Globus pallidus (tissue), 1 donor: ENCODE measurements at regions not wholly inside any gene's neighbourhood (a gene's known extent, or its start where the extent isn't known, plus 50 kb on each side); places are given as distances from the start of the nearest gene placed in this dataset.

ENCODE experiments used
- DNase-seq: peaks from one replicate; pipeline ENCODE4 v3.0.0-alpha.2; 2015; ENCODE audit warnings: low spot score

DNA sequence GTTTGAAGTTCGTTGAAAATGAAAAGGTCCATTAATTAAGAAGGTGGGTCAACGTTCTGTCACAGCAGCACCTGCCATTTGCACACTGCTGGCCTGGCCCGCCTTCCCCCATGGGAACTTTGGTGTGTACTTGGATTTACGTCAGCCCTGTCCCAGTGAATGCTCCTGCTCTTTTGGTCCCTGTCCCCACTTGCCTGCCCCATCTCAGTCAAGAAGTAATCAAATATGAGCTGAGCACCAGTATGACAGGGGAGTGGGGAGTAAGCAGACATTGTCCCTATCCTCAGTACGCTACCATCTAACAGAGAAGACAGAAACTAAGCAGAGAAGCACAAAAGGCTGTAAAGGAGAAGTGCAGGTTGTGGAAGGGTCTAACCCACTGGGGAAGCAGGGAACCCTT is 65.1 kb downstream of the SLC4A3 start:
- DNase-seq: no peak

DNA sequence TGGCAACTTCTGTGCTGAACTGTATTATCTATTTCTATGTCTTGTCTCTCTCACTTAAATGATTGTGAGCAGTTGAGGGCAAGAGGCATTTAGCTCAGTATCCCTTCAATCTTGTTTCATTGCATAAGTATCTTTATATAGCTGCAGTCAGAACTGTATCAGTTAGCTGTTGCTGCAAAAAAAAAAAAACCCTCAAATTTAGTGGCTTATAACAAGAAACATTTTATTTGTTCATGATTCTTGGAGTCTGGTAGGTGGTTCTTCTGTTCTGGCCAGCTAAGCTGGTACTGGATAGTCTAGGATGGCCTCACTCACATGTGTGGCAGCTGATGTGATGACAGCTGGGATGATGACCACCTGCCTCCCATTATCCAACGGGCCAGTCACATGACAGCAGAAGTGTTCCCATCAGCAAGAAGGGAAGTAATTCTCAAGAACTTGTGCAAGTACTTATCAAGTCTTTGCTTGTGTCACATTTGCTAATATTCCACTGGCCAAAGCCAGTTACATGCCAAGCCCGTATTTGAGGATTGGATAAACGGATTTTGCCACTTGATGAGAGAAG is 67.8 kb downstream of the SLC4A3 start:
- no peak for DNase-seq

DNA sequence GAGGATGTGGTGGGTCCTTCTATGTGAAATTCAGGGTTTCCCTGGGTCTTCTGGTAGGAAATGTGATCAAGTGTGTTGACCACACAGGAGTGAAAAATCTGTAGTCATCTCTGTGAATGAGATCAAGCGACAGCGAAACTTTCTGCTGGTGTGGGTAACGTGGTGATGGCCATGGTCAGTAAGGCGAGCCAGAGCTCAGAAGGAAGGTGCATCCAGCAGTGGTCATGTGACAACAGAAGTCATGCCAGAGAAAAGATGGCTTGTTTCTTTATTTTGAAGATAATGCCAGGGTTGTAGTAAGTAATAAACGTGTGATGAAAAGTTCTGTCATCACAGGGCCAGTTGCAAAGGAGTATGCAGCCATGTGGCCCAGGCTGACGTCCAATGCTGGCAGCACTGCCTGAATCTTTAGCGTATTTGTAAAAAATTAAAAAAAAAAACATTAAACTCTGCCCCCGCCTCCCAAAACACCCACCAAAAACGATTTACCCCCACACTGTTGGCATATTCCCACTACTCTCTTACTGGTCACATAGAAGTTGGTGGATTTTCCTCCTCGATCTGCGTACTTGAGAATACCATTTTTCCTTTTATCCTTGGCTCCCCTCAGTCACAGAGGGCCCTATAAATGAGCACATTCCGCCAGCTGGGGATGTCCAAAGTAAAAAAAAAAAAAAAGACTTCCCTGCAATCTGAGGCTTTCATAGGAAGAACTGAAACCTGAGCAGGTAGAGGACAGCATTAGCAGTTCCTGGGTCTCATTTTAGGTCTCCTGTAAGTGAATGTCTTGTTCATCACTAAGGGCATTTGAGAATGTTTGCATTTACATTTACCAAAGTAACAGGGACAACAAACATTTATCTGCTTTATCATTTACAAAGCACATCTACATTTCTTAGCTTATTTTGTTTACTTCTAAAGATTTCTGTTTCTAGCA is 70.6 kb downstream of the SLC4A3 start:
- DNase-seq: no peak

DNA sequence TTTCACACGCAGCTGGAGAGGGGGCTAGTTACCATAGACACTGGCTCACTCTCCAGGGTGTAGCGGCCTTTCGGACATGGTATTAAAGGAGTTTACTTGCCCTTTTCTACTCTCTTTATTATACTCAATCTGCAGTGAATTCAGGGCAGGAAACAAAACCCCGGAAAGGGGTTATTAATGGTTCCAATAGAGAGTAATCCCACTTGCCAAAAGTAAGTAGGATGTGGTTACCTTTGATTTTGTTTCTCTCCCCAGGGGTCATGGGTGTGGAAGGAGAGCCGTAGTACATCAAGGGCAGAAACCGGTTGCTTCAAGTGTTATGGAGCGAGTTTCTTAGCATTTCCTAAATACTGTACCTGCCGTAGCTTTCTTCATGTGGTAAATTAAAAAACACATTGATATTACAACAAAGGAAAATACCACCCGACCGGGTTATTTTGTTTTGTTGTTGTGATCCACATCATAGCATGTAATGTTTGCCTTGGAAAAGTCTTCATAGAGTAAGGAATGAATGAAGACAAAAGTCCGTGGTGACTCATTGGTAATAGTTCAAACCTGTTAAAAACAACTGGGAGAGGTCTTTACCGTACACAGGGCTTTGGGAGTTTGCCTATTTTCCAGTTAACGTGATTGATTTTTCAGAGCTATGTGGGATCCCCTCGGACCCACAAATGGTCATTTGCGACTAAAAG is 71.5 kb downstream of the SLC4A3 start:
- DNase-seq: no peak

DNA sequence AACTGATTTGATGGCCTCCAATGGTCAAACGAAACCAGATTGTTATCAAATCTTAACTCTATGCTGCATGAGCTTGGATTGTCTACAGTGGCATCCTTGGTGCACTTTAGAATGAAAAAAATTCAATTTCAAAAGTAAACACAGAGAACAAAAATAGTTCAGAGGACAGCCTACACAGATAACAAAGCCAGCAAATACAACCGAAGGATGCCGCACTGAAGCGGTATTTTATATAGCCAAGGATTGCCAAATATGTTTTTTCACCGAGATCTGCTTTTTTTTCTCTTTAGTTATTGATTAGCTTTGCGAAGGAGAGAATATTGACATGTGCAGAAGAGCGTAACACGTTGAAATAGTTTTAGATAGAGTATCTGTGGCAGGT is 72.0 kb downstream of the SLC4A3 start:
- DNase-seq: no peak

DNA sequence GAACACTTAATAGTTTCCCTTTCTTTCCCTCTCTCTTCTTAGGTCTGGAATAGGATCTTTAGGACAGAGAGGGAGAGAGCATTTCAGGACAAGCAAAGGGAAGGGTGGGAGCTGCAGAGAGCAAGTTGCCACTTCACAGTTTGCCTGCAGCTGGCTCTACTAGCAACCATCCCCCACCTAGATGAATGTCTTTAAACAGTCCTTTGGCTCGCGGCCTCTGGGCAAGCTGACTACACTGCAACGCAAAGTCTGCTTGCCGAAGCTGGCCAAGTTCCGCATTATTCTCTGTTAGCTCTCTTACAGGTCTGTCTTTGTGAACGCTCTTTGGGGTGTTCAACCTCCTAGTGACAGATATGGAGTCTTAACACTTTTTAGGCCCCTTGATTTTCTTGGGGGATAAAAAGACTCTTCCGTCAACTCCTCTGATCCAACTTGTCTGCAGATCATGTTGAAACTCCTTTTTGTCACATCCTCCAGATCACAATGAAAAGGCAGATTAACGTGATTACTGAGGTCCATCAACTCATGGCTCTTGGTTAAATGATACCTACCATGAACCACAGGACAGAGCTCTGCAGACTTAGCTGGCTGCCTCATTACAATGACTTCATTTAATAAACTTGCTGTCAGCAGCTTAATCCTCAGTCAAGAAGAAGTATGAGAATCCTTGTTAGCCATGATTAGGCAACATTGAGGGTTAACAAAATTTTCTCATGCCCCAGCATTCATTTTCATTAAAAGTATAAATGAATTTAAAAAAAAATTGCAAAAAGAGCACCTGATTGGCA is 74.6 kb downstream of the SLC4A3 start:
- peak; percentile 10 for DNase-seq

DNA sequence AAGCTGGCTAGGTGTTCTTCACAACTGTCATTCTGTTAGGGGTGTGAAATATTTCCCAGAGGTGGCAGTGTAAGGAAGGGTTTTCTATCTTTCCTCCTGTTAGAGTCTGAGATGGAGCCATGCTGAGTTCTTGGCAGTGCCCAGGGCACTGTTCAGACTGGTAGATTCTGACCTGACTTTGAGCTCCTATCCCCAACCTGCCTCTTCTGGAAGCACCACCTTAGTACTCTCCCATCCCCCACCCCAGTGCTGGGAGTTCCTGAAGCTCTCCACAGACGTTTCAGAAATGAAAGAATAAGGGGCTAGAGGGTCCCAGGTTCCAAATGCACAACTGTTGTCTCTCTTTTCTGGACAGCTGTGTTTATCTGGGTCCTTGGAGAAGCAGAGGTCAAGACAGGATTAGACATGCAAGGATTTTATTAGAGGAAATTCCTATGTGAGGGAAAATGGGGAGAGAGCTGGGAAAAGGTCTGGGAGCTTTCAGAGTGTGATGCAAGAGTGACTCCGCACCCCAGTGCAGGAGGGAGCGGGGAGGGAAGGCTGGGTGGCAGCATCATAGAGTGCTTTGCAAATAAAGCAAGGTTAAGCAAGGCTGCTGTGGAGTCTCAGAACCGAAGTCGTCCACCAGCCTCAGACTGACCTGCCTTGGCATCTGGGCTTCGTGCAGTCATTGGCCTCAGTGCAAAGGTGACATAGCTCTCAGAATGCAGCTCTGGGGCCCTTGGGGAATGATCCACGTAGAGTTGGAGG is 75.5 kb downstream of the SLC4A3 start:
- no peak for DNase-seq

DNA sequence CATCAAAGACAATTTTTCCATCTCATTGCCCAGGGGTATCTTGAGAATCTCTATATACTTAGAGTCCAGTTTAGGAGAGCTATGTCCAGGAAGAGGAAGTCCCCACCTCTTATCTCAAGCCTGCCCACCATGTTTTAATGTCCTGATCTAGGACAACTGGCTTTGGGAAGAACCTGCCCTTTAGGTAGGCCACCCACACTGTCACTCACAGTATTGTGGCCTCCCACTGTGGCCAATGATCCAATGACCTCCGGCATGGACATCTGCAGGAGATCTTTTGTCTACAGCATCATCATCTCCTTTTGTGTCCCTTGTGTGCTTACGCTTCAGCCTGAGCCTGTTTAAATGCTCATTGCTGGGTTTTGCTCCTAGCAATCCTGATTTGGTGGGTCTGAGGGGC is 77.4 kb downstream of the SLC4A3 start:
- DNase-seq: no peak

DNA sequence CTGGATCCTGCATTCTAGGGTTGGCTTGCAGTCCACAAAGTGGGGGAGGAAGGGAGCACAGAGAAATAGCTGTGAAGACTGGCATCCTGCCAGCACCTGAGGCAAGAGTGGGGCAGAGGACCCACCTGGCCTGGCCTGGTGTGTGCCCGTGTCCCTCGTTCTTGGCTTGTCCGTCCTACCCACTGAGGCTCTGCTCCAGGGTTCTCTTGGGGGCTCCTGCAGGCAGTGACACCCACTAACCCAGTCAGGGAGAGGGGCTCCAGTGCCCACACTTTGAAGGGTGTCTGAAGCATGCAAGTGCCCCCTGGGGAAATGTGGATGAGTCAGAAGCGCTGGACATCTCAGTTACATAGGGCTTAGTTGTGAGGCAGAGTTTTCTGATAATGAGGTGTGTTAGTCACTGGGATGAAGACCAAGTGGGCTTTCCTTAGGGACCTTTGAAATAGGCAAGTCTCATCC is 79.4 kb downstream of the SLC4A3 start:
- no peak for DNase-seq

DNA sequence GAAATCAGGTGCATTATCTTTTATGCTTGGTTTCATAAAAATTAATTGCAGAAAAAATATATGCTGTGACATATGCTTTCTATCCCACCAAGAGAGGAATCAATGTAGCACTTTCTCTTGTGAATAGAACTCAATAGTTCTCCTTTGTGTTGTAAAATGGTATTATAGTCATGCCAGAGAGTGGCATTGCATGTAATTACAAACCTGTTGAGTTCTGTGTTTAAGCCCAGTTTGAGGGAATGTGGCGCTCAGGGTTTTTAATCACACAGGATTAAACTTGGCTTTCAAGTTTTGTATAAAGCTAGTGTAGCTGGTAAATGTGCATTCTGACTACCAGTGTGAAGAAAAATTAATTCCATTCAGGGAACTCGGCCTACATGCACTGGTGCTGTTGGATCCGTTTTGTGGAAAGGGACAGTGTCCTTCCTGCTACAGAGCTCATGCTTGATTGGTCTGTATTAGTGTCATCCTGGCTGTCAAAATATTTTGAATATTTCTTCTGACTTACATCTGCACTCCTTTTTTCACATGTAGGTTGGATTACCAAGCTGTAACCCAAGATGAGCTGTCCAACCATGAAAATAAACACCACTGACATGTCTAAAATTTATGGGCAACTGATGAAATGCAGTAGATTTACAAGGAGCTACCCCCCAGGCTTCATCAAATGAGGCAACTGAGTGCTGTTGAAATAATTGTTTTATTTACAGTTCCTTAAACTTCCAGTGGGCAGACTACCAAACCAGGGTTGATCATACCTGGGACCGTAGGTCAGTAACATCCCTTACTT is 80.3 kb downstream of the SLC4A3 start:
- DNase-seq: no peak

DNA sequence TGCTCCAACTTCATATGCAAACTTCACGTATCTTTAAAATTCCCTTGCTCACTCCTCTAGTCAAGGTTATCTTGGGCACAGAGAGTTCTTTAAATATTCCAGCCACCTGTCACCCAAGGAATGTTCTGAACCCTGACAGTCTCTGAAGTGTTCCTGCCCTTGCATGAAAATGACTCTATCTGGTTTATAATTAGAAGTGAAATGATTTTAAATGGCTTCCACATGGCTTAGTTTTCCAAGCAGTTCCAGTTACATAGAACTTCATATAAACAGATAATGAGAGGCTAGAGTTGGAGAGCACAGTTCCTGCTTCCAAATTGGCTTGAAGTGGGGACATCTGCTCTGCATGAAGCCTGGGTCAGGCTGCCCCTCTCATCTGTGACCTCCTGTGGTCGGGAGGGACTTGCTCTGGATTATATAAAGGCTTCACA is 81.9 kb downstream of the SLC4A3 start:
- no peak for DNase-seq

DNA sequence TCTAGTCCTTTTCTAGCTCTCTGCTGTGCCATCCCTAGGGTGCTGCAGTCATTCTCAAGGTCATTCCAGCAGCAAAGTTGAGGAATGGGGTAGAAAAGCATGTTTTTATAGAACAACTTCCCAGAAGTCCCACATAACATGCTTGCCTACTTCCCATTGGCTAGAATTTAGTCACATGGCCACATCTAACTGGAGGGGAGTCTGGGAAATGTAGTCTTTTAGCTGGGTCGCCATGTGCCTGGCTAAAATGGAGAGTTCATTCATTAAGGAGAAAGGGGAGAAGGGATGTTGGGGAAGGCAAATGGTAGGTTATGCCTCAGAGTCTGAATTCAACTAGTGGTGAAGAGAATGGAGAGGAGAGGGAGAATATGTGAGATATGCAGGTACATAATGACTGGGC is 85.7 kb downstream of the SLC4A3 start:
- DNase-seq: no peak

DNA sequence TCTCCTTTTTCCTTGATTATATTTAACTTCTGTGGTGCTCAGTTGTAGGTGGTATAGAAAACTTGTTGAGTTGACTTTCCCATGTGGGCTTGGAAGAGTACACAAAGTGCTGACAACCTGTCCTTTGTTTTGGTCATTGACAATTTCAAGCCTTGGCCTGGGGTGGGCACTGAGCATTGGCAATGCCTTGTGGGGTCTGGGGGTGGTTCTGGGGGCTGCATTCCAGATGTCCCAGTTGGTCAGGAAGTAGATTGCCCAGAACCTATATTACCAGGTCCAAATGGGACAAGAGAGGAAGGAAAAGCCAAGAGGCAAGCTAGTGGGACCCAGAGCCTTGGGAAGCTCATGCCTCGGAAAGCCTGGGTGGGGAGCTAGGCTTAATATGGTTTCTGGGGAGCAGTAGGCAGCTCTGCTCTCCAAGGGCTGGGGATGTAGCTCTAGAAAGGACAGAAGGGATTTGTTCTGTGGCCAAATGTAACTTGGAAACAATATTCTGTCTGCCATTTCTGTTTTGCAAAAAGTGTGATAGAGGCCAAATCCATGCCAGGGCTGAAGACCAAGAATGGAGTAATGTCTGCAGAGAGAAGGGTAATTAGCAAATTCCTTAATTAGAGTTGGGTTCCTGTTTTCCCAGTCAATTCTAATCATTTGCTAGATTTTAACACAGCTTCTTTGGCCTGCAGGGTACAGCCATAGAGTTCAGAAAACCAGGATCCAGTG is 87.4 kb downstream of the SLC4A3 start:
- no peak for DNase-seq

DNA sequence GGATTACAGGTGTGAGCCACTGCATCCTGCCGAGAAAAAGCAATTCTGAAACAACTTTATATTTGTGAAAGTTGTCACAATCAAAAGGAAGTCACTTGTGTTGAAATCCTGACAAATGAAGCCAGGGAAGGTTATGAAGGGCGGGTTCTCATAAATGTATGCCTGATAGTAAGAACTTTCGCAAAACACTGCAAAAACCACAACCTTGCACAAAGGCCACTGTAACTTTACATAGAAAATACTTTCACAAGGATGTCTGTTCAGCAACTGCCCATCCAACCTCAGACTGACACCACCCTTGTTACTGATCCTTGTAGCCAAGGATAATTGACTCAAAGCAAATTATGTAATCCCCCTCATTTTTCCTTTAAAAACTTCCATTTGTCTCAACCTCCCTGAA is 90.6 kb downstream of the SLC4A3 start:
- no peak for DNase-seq

DNA sequence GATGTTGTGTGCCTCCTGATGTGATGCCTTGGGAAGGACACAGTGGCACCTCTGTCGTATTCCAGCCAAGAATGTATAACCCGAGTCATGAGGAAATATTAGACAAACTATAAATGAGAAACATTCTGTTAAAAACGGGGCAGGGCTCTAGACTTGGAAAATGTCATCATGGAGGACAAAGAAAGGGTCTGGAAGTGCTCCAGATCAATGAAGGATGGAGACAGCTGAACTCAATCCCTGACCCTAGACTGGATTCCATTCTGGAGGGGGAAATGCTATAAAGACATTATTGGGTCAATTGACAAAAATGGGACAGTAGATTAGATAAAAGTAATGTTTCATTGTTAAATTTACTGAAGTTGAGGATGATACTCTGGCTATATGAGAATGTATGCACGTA is 92.1 kb downstream of the SLC4A3 start:
- no peak for DNase-seq

DNA sequence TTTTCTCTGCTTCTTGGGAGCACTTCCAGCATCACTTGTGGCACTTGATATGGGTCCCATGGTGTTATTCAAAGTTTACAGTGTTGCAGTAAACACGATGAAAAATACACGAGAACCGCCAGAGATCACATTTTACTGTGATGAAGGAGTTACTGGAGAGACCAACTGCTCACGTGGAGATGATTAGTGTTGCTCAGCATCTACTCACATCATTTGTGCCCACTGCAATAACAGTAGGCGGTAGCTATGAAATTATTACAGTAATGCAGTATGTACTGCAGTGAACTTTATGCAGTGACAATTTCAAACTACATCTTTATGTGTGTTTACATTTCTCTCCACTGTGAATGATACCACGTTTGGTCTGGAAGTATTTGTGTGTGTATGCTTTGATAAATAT is 93.5 kb downstream of the SLC4A3 start:
- no peak for DNase-seq

DNA sequence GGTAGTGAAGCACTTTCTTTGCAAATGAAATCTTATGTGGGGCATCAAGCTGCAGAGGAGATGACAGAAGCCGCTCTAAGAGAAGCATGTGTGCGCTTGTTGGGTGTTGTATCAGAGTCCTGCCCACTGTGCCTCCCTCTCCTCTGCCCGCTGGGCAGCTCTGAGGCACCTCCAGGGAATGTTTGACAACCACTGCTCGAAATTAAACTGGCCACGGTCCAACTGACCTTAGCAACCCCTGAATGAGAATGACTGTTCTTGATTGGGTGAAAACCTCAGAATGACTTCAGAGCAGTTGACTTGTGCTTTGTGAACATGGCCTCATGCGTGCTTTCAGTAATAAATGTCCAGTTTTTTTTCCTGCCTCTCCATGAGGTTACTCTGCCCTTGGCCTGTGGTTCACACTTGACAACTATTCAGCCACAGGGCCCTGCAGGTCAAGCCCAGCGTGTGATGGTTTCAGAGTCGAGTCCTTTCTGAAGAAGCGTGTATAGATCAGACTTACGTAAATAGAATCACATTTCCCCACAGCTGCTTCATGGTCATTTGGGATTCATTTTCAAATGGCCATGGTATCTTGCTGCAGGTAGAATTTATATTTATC is 94.9 kb downstream of the SLC4A3 start:
- no peak for DNase-seq

DNA sequence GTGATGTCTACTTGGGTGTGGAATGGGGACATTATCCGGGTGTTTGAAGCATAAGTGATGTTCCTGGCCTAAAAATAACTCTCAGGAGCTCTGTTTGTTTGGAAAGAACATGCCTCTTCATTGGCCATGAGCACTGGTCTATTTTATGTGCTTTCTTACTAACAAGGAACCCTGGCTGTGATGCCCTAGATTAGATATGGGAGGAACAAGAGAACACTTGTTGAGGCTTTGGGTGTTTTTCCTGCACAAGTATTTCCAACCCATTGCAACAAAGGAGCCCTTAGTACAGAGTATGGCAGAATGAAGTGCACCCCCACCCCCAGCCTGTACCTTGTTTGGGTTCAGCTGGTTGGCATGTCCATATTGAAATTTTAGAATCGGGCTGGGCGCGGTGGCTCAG is 95.9 kb downstream of the SLC4A3 start:
- DNase-seq: no peak

DNA sequence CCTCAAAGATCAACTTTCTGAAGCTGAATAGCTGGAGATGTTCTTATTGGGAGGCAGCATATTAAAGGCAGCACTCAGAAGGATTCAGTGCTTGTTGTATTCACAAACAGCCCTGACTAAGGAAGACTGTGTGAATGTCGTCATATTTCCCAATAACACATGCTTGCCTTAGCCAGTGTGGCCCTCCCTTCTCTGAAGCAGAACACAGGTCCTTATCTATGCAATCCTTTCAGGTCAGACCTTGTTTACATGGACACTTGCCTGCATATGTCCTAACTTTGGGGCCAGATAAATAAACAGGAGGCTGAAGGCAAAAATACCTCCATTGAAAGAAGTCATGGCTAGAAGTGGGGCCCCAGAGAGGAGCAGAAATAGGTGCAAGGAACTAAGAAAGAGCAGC is 97.2 kb downstream of the SLC4A3 start:
- no peak for DNase-seq

DNA sequence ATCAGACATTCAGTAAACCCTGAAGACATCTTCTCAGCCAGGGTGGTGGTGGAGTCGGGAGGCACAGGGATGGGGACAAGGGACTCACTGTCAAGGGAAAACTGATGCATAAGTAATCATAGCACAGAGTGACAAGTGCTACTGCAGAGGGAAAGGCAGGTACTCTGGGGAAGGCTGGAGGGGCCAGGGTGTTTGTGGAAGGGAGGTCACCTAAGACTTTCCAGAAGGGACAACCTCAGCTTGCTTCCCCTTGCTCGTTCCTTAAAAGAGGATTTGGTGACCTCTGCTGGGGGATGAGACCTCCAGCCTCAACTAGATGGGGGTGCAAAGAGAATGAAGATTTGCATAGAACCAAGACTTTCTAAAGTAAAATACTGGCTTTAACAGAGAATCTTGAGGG is 99.5 kb downstream of the SLC4A3 start:
- no peak for DNase-seq
